Breast epithelium (tissue), 4 donors: ENCODE measurements at regions not wholly inside any gene's neighbourhood (a gene's known extent, or its start where the extent isn't known, plus 50 kb on each side); places are given as distances from the start of the nearest gene placed in this dataset.

Source experiments
- DNase-seq, 2 donors: peaks; one replicate each; pipeline ENCODE4 v3.0.0-alpha.2; 2019; ENCODE audit warnings: low spot score in 2 of 2
- H3K27ac ChIP-seq, 2 donors: fragments of 200-600 bp; sonication (generic) in 1 of 2; one replicate each; pipeline ENCODE4 v1.5.1; 2016 to 2019; ENCODE audit warnings: mild to moderate bottlenecking in 1 of 2
- H3K27me3 ChIP-seq, 2 donors: fragments of 200-600 bp; sonication (generic) in 1 of 2; one replicate each; pipeline versions ENCODE4 v1.5.1 to v1.6.0; 2017 to 2019; ENCODE audit warnings: control low read depth in 1 of 2, mild to moderate bottlenecking in 1 of 2
- H3K36me3 ChIP-seq: fragments of 200-600 bp; one replicate; pipeline ENCODE4 v1.5.1; 2019
- H3K4me1 ChIP-seq, 2 donors: fragments of 200-600 bp; sonication (generic); one replicate each; pipeline ENCODE4 v1.5.1; 2016 to 2019; ENCODE audit warnings: control low read depth in 1 of 2
- H3K4me3 ChIP-seq, 3 donors: fragments of 200-600 bp; sonication (generic); 1 replicate in 2 of 3; 2 replicates in 1 of 3; pipeline ENCODE4 v1.5.1; 2016 to 2019; ENCODE audit warnings: mild to moderate bottlenecking in 3 of 3, moderate library complexity in 2 of 3
- H3K9me3 ChIP-seq, 2 donors: fragments of 200-600 bp; sonication (generic) in 1 of 2; one replicate each; pipeline ENCODE4 v1.5.1; 2016 to 2019; ENCODE audit warnings: control low read depth in 1 of 2
- POLR2A ChIP-seq: fragments of 450-650 bp; IDR thresholded peaks from one replicate; pipeline ENCODE4 v1.6.1; 2016; ENCODE audit warnings: antibody characterized with exemption, mild to moderate bottlenecking, moderate library complexity
- POLR2AphosphoS5 ChIP-seq, 3 donors: sonication (generic); formaldehyde crosslinking; IDR thresholded peaks; one replicate each; pipeline ENCODE4 v1.6.1; 2017; ENCODE audit warnings: antibody characterized with exemption in 3 of 3
- intact Hi-C: fragments of 100-400 bp; cut with DNase I; formaldehyde crosslinking; loops from one replicate; pipeline ENCODE4 v1.15.1; 2023; ENCODE audit warnings: low total_unique reads
- TF ChIP-seq, protein P1 (sequence below), 3 donors: fragments of 450-650 bp; IDR thresholded peaks; one replicate each; pipeline ENCODE4 v1.5.1; 2016 to 2017; ENCODE audit warnings: antibody characterized with exemption in 3 of 3, mild to moderate bottlenecking in 3 of 3, moderate library complexity in 3 of 3

DNA sequence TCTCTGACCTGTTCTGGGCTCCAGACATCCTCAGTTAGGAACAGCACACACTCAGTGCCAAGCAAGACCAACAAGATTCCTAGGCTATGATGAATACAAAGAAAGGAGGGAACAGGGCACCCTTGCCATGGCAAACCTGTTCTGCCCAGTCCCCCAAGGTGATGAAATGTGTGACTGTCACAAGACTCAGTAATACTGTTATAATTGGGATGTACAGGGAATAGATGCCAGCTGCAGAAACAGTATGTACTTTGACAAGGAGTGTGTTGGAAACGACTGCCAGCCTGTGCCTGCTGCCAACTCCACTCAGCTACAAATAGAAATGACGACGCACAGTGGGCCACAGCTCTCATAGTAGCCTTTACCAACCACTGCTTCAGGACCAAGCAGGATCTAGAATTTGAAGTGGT lies 453.0 kb downstream of the EFNA5 start:
- peak; percentile 50 to 92 for DNase-seq
- no peaks in the 10 kb centered on the region for H3K27me3 ChIP-seq
- peak in 2 of 3 donors; percentile 45 to 87 for TF ChIP-seq POLR2AphosphoS5 (IDR thresholded peaks at IDR 0.05)
- TF ChIP-seq, protein P1, sequence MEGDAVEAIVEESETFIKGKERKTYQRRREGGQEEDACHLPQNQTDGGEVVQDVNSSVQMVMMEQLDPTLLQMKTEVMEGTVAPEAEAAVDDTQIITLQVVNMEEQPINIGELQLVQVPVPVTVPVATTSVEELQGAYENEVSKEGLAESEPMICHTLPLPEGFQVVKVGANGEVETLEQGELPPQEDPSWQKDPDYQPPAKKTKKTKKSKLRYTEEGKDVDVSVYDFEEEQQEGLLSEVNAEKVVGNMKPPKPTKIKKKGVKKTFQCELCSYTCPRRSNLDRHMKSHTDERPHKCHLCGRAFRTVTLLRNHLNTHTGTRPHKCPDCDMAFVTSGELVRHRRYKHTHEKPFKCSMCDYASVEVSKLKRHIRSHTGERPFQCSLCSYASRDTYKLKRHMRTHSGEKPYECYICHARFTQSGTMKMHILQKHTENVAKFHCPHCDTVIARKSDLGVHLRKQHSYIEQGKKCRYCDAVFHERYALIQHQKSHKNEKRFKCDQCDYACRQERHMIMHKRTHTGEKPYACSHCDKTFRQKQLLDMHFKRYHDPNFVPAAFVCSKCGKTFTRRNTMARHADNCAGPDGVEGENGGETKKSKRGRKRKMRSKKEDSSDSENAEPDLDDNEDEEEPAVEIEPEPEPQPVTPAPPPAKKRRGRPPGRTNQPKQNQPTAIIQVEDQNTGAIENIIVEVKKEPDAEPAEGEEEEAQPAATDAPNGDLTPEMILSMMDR (IDR thresholded peaks at IDR 0.05), result no peak
- H3K4me1 ChIP-seq, result no peaks in the 10 kb centered on the region
- H3K4me3 ChIP-seq, result no peak overlapping the region
- intact Hi-C loops, result no loop called here
- H3K27ac ChIP-seq, result peak overlapping the region; percentile 77
- H3K36me3 ChIP-seq, result no peaks in the 10 kb centered on the region
- H3K9me3 ChIP-seq, result no peaks in the 10 kb centered on the region

DNA sequence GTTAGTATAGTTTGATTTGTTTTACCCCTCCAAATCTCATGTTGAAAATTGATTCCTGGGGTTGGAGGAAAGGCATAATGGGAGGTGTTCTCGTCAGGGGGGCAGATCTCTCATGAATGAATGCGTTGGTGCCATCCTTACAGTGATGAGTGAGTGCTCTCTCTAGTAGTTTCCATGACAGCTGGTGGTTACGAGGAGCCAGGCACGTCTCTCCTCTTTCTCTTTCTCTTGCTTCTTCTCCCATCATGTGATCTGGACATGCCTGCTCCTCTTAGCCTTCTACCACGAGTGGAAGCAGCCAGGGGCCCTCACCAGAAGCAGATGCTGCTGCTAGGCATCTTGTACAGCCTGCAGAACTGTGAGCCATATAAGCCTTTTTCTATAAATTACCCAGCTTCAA lies 454.1 kb downstream of the EFNA5 start:
- intact Hi-C loops, result no loop called here
- no peak for DNase-seq

GRCh38 chr5:107215611-107216010 lies 455.1 kb downstream of the EFNA5 start:
- H3K27ac ChIP-seq, result peak overlapping the region in 1 of 2 donors; percentile 77
- H3K36me3 ChIP-seq, result no peaks in the 10 kb centered on the region
- no peak for DNase-seq
- H3K4me1 ChIP-seq, result no peaks in the 10 kb centered on the region
- H3K4me3 ChIP-seq, result no peak overlapping the region
- intact Hi-C loops, result no loop called here
- H3K9me3 ChIP-seq, result no peaks in the 10 kb centered on the region
- TF ChIP-seq, protein P1 (IDR thresholded peaks at IDR 0.05), result no peak
- no peak for TF ChIP-seq POLR2A
- TF ChIP-seq POLR2AphosphoS5 (IDR thresholded peaks at IDR 0.05), result no peak
- no peaks in the 10 kb centered on the region for H3K27me3 ChIP-seq

More for the DNA sequence above, 454.1 kb downstream of the EFNA5 start:
- Histone ChIP-seq H3K27me3 (no peaks in the 10 kb centered on the region), H3K4me1 (no peaks in the 10 kb centered on the region), H3K9me3 (no peaks in the 10 kb centered on the region), H3K4me3 (no peak overlapping the region), H3K27ac (peak overlapping the region in 1 of 2 donors; percentile 77), H3K36me3 (no peaks in the 10 kb centered on the region)
- TF ChIP-seq, protein P1 (IDR thresholded peaks at IDR 0.05), result no peak
- TF ChIP-seq POLR2AphosphoS5 (IDR thresholded peaks at IDR 0.05), result no peak
- no peak for TF ChIP-seq POLR2A

- H3K27me3 ChIP-seq, result no peaks in the 10 kb centered on the region
- no peak overlapping the region for H3K27ac ChIP-seq
- H3K4me1 ChIP-seq, result no peaks in the 10 kb centered on the region
- intact Hi-C loops, result no loop called here
- no peaks in the 10 kb centered on the region for H3K9me3 ChIP-seq
- no peak overlapping the region for H3K4me3 ChIP-seq
- no peaks in the 10 kb centered on the region for H3K36me3 ChIP-seq
- TF ChIP-seq POLR2A (no peak), POLR2AphosphoS5 (IDR thresholded peaks at IDR 0.05) (no peak)
- TF ChIP-seq, protein P1 (IDR thresholded peaks at IDR 0.05), result no peak
- no peak for DNase-seq
Observed at GRCh38 chr5:107213025-107213424, 457.7 kb downstream of the EFNA5 start.

DNA sequence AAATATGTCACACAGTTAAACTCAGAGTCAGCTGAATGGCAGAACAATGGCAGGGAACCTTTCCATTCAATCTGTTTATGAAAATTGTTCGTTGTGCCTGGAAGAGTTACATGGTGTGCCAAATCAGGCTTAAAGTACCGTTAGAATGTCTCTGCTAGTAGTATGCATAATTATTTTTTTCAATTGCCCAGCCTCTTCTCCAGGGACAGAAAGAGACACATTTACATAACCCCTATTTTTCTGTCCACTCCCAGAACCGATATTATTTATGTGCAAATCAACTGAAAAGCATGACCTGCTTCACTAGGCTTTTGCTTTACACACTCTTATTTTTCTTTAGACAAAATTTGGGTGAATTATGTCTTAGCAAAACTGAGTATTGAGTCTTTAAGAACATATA lies 459.1 kb downstream of the EFNA5 start:
- Histone ChIP-seq H3K27ac (no peak overlapping the region), H3K4me3 (no peak overlapping the region), H3K27me3 (no peaks in the 10 kb centered on the region), H3K9me3 (no peaks in the 10 kb centered on the region), H3K36me3 (no peaks in the 10 kb centered on the region), H3K4me1 (no peaks in the 10 kb centered on the region)
- DNase-seq, result no peak
- intact Hi-C loops, result no loop called here
- TF ChIP-seq POLR2AphosphoS5 (IDR thresholded peaks at IDR 0.05), result no peak
- TF ChIP-seq POLR2A, result no peak
- TF ChIP-seq, protein P1 (IDR thresholded peaks at IDR 0.05), result no peak
